Endothelial cell (in vitro differentiated cells): ENCODE measurements at regions not wholly inside any gene's neighbourhood (a gene's known extent, or its start where the extent isn't known, plus 50 kb on each side); places are given as distances from the start of the nearest gene placed in this dataset.

Source experiments
- DNase-seq: peaks from one replicate; pipeline ENCODE4 v3.0.0; 2021; ENCODE audit warnings: low spot score
- H3K27ac Mint-ChIP-seq: one replicate; pipeline ENCODE4 v1.8.0; 2021; ENCODE audit warnings: mixed read lengths, inconsistent platforms; ENCODE audit not compliant: unreplicated experiment
- H3K27me3 Mint-ChIP-seq: one replicate; pipeline ENCODE4 v1.8.0; 2021; ENCODE audit warnings: mild to moderate bottlenecking, moderate library complexity, mixed read lengths, inconsistent platforms; ENCODE audit not compliant: unreplicated experiment
- H3K36me3 Mint-ChIP-seq: one replicate; pipeline ENCODE4 v1.8.0; 2021; ENCODE audit warnings: mild to moderate bottlenecking, low read depth, mixed read lengths, inconsistent platforms; ENCODE audit not compliant: unreplicated experiment
- H3K4me1 Mint-ChIP-seq: one replicate; pipeline ENCODE4 v1.8.0; 2021; ENCODE audit warnings: mild to moderate bottlenecking, mixed read lengths, inconsistent platforms; ENCODE audit not compliant: unreplicated experiment
- H3K4me3 Mint-ChIP-seq: one replicate; pipeline ENCODE4 v1.8.0; 2021; ENCODE audit warnings: mild to moderate bottlenecking, mixed read lengths, inconsistent platforms; ENCODE audit not compliant: unreplicated experiment
- H3K9me3 Mint-ChIP-seq: one replicate; pipeline ENCODE4 v1.8.0; 2021; ENCODE audit warnings: mixed read lengths, inconsistent platforms; ENCODE audit not compliant: unreplicated experiment
- TF ChIP-seq, protein P1 (sequence below): fragments of 200-600 bp; sonication (generic); IDR thresholded peaks from one replicate; pipeline ENCODE4 v1.5.0; 2021; ENCODE audit warnings: antibody characterized with exemption; ENCODE audit not compliant: unreplicated experiment

- H3K27me3 Mint-ChIP-seq, result no peaks in the 10 kb centered on the region
- no peak overlapping the region for H3K4me3 Mint-ChIP-seq
- H3K9me3 Mint-ChIP-seq, result no peaks in the 10 kb centered on the region
- peaks cover 3% of the 10 kb centered on the region for H3K4me1 Mint-ChIP-seq
- H3K27ac Mint-ChIP-seq, result no peak overlapping the region
- H3K36me3 Mint-ChIP-seq, result no peaks in the 10 kb centered on the region
- TF ChIP-seq, protein P1, sequence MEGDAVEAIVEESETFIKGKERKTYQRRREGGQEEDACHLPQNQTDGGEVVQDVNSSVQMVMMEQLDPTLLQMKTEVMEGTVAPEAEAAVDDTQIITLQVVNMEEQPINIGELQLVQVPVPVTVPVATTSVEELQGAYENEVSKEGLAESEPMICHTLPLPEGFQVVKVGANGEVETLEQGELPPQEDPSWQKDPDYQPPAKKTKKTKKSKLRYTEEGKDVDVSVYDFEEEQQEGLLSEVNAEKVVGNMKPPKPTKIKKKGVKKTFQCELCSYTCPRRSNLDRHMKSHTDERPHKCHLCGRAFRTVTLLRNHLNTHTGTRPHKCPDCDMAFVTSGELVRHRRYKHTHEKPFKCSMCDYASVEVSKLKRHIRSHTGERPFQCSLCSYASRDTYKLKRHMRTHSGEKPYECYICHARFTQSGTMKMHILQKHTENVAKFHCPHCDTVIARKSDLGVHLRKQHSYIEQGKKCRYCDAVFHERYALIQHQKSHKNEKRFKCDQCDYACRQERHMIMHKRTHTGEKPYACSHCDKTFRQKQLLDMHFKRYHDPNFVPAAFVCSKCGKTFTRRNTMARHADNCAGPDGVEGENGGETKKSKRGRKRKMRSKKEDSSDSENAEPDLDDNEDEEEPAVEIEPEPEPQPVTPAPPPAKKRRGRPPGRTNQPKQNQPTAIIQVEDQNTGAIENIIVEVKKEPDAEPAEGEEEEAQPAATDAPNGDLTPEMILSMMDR, result no peak
- no peak for DNase-seq
These were observed 1399.0 kb upstream of the ZEB2 start for GRCh38 chr2:145918951-145919350.

- H3K4me3 Mint-ChIP-seq, result no peak overlapping the region
- no peaks in the 10 kb centered on the region for H3K27me3 Mint-ChIP-seq
- no peaks in the 10 kb centered on the region for H3K36me3 Mint-ChIP-seq
- TF ChIP-seq, protein P1, result no peak
- peaks cover 3% of the 10 kb centered on the region for H3K4me1 Mint-ChIP-seq
- H3K9me3 Mint-ChIP-seq, result no peaks in the 10 kb centered on the region
- no peak overlapping the region for H3K27ac Mint-ChIP-seq
- DNase-seq, result no peak
These were observed 1396.9 kb upstream of the ZEB2 start for GRCh38 chr2:145916799-145917198.

GRCh38 chr2:145914716-145915115 is 1394.8 kb upstream of the ZEB2 start:
- Mint-ChIP-seq H3K4me3 (no peak overlapping the region), H3K4me1 (peaks cover 3% of the 10 kb centered on the region), H3K27ac (no peak overlapping the region), H3K27me3 (no peaks in the 10 kb centered on the region), H3K9me3 (no peaks in the 10 kb centered on the region), H3K36me3 (no peaks in the 10 kb centered on the region)
- TF ChIP-seq, protein P1, result no peak
- DNase-seq, result no peak

DNA sequence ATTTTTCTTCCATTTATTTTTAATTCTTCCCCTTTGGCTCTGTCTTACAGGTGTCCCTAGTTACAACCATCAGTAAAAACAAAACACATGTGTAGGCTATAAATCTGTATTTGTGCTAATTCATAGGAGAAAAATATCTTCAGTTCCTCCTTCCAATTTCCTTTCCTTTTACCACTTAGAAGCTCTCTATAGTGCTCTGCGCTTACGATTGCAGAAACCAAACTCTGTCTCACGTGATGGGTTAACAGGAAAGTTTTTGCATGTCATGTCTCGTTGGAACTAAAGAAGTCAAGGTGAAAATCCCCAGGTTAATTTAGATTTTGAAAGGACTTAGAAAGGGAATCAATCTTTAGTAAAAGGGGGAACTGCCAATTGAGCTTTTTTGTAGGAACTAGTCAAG is 1390.5 kb upstream of the ZEB2 start:
- Mint-ChIP-seq H3K27me3 (no peaks in the 10 kb centered on the region), H3K36me3 (no peaks in the 10 kb centered on the region), H3K4me1 (no peaks in the 10 kb centered on the region), H3K4me3 (no peak overlapping the region), H3K27ac (no peak overlapping the region), H3K9me3 (no peaks in the 10 kb centered on the region)
- no peak for DNase-seq
- TF ChIP-seq, protein P1, result no peak

DNA sequence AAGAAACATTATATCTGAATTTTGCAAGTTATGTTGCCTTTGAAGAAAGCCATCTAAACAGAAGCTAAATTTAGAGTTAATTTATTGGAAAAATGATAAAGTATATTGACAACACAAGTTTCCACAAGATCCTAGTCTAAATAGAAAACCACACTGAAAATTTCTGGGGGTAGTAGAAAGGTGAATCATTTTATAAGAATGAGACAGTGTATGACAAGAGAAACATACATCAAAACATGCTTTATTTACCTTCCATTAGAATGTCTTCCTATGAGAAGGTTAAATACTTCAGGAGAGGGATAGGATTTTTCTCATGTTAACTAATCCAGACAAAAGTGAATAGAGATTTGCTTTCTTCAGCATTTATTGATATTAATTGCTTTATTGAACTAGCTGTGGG is 1389.8 kb upstream of the ZEB2 start:
- no peaks in the 10 kb centered on the region for H3K9me3 Mint-ChIP-seq

More for the DNA sequence above, 1389.8 kb upstream of the ZEB2 start:
- H3K27me3 Mint-ChIP-seq, result no peaks in the 10 kb centered on the region
- H3K27ac Mint-ChIP-seq, result no peak overlapping the region
- DNase-seq, result no peak
- no peaks in the 10 kb centered on the region for H3K36me3 Mint-ChIP-seq
- TF ChIP-seq, protein P1, result no peak
- no peak overlapping the region for H3K4me3 Mint-ChIP-seq
- no peaks in the 10 kb centered on the region for H3K4me1 Mint-ChIP-seq
